Activated T-cell treated with anti-CD3 and anti-CD28 coated beads for 48 hours (primary cell): ENCODE measurements at regions not wholly inside any gene's neighbourhood (a gene's known extent, or its start where the extent isn't known, plus 50 kb on each side); places are given as distances from the start of the nearest gene placed in this dataset.

Experiments
- DNase-seq: peaks from one replicate; pipeline ENCODE4 v3.0.0-alpha.2; 2020; ENCODE audit warnings: low read depth

- no peak for DNase-seq
Observed at GRCh38 chr20:39568109-39568508, 606.0 kb downstream of the DHX35 start.

GRCh38 chr20:39563349-39563748 lies 601.2 kb downstream of the DHX35 start:
- DNase-seq, result no peak

GRCh38 chr20:39554341-39554740 lies 592.2 kb downstream of the DHX35 start:
- no peak for DNase-seq

- DNase-seq, result no peak
Observed at GRCh38 chr20:39553120-39553519, 591.0 kb downstream of the DHX35 start.

GRCh38 chr20:39549733-39550132 lies 587.6 kb downstream of the DHX35 start:
- DNase-seq, result no peak

GRCh38 chr20:39547546-39548408 lies 585.6 kb downstream of the DHX35 start:
- no peak for DNase-seq

GRCh38 chr20:39541136-39541803 lies 579.1 kb downstream of the DHX35 start:
- DNase-seq, result no peak

- DNase-seq, result no peak
Observed at GRCh38 chr20:39538317-39538716, 576.2 kb downstream of the DHX35 start.

GRCh38 chr20:39535301-39535700 lies 573.2 kb downstream of the DHX35 start:
- DNase-seq, result no peak

GRCh38 chr20:39534846-39535245 lies 572.7 kb downstream of the DHX35 start:
- DNase-seq, result no peak

- no peak for DNase-seq
Observed at GRCh38 chr20:39533858-39534257, 571.7 kb downstream of the DHX35 start.

GRCh38 chr20:39532205-39532604 lies 570.1 kb downstream of the DHX35 start:
- DNase-seq, result no peak

- no peak for DNase-seq
Observed at GRCh38 chr20:39528436-39528835, 566.3 kb downstream of the DHX35 start.

GRCh38 chr20:39524371-39524911 lies 562.3 kb downstream of the DHX35 start:
- DNase-seq, result no peak

GRCh38 chr20:39523405-39523804 lies 561.3 kb downstream of the DHX35 start:
- DNase-seq, result no peak

GRCh38 chr20:39518654-39519053 lies 556.5 kb downstream of the DHX35 start:
- DNase-seq, result no peak

GRCh38 chr20:39516964-39517363 lies 554.8 kb downstream of the DHX35 start:
- no peak for DNase-seq

- no peak for DNase-seq
Observed at GRCh38 chr20:39504710-39505094, 542.6 kb downstream of the DHX35 start.

GRCh38 chr20:39503902-39504709 lies 542.0 kb downstream of the DHX35 start:
- DNase-seq, result no peak

GRCh38 chr20:39492223-39492797 lies 530.2 kb downstream of the DHX35 start:
- DNase-seq, result no peak

GRCh38 chr20:39491711-39492110 lies 529.6 kb downstream of the DHX35 start:
- no peak for DNase-seq

GRCh38 chr20:39489986-39490560 lies 527.9 kb downstream of the DHX35 start:
- no peak for DNase-seq
